WTC11 (cell line): ENCODE measurements at regions not wholly inside any gene's neighbourhood (a gene's known extent, or its start where the extent isn't known, plus 50 kb on each side); places are given as distances from the start of the nearest gene placed in this dataset.

Experiments
- ATAC-seq: fragments of 200-7000 bp; cut with Tn5 transposase; 2 replicates; pipeline ENCODE4 v1.10.0; 2021; ENCODE audit warnings: mild to moderate bottlenecking, moderate library complexity
- CTCF ChIA-PET: fragments of 300-600 bp; sonication (Branson Sonifier 250); formaldehyde crosslinking; loops from one replicate; lab custom pipeline; 2021; ENCODE audit warnings: antibody characterized with exemption; lab: Charles Lee
- POLR2A ChIA-PET: fragments of 350-600 bp; sonication (Branson Sonifier 250); formaldehyde crosslinking; loops from one replicate; lab custom pipeline; 2021; ENCODE audit warnings: antibody characterized with exemption; lab: Charles Lee
- DNase-seq: peaks from one replicate; pipeline ENCODE4 v3.0.0; 2021; ENCODE audit warnings: low spot score
- H3K27ac Mint-ChIP-seq: 2 replicates; pipeline ENCODE4 v1.8.0; 2021; ENCODE audit warnings: mixed read lengths
- H3K27me3 Mint-ChIP-seq: 2 replicates; pipeline ENCODE4 v1.8.0; 2021; ENCODE audit warnings: low read depth, mild to moderate bottlenecking, moderate library complexity, mixed read lengths
- H3K36me3 Mint-ChIP-seq: 2 replicates; pipeline ENCODE4 v1.8.0; 2021; ENCODE audit warnings: mixed read lengths
- H3K4me1 Mint-ChIP-seq: 2 replicates; pipeline ENCODE4 v1.8.0; 2022; ENCODE audit warnings: mixed read lengths
- H3K4me3 Mint-ChIP-seq: 2 replicates; pipeline ENCODE4 v1.8.0; 2021; ENCODE audit warnings: mild to moderate bottlenecking, moderate library complexity, mixed read lengths
- H3K9me3 Mint-ChIP-seq: 2 replicates; pipeline ENCODE4 v1.8.0; 2021; ENCODE audit warnings: mixed read lengths
- CBFB ChIP-seq: sonication (generic); formaldehyde crosslinking; IDR thresholded peaks from 2 replicates; pipeline ENCODE4 v1.8.1; 2022; ENCODE audit warnings: mild to moderate bottlenecking, low read depth, missing genetic modification reagents
- FOXJ3 ChIP-seq: sonication (generic); formaldehyde crosslinking; IDR thresholded peaks from 2 replicates; pipeline ENCODE4 v1.9.0; 2021; ENCODE audit warnings: missing genetic modification reagents, mild to moderate bottlenecking, borderline replicate concordance
- GTF2I ChIP-seq: fragments of 250-450 bp; sonication (Bioruptor Pico); conservative IDR thresholded peaks from 2 replicates; pipeline ENCODE4 v1.4.0; 2021; ENCODE audit warnings: mild to moderate bottlenecking
- NFATC4 ChIP-seq: fragments of 250-450 bp; sonication (Bioruptor Pico); IDR thresholded peaks from 2 replicates; pipeline ENCODE4 v1.9.0; 2021; ENCODE audit warnings: mild to moderate bottlenecking
- NR2C2 ChIP-seq: sonication (generic); formaldehyde crosslinking; IDR thresholded peaks from 2 replicates; pipeline ENCODE4 v1.8.0; 2022; ENCODE audit warnings: mild to moderate bottlenecking, missing genetic modification reagents
- NR3C1 ChIP-seq: sonication (generic); formaldehyde crosslinking; conservative IDR thresholded peaks from 2 replicates; pipeline ENCODE4 v1.8.1; 2023; ENCODE audit warnings: low read depth, mild to moderate bottlenecking, missing genetic modification reagents
- PRRX2 ChIP-seq: fragments of 250-450 bp; sonication (Bioruptor Pico); IDR thresholded peaks from 2 replicates; pipeline ENCODE4 v1.8.0; 2021; ENCODE audit warnings: mild to moderate bottlenecking
- SMAD3 ChIP-seq: sonication (generic); formaldehyde crosslinking; IDR thresholded peaks from 2 replicates; pipeline ENCODE4 v1.8.0; 2022; ENCODE audit warnings: missing genetic modification reagents, mild to moderate bottlenecking, borderline replicate concordance
- SMAD4 ChIP-seq: sonication (generic); formaldehyde crosslinking; IDR thresholded peaks from 2 replicates; pipeline ENCODE4 v1.8.0; 2022; ENCODE audit warnings: mild to moderate bottlenecking, missing genetic modification reagents
- SP1 ChIP-seq: sonication (generic); formaldehyde crosslinking; conservative IDR thresholded peaks from 2 replicates; pipeline ENCODE4 v1.8.1; 2022; ENCODE audit warnings: missing genetic modification reagents
- TP53 ChIP-seq: sonication (generic); formaldehyde crosslinking; IDR thresholded peaks from 2 replicates; pipeline ENCODE4 v1.8.1; 2023; ENCODE audit warnings: mild to moderate bottlenecking, missing genetic modification reagents
- TF ChIP-seq, protein P1 (sequence below): sonication (generic); formaldehyde crosslinking; IDR thresholded peaks from 2 replicates; pipeline ENCODE4 v1.8.1; 2022; ENCODE audit warnings: mild to moderate bottlenecking, missing genetic modification reagents, moderate library complexity, borderline replicate concordance
- TF ChIP-seq, protein P2 (sequence below): sonication (generic); formaldehyde crosslinking; IDR thresholded peaks from 2 replicates; pipeline ENCODE4 v1.8.1; 2023; ENCODE audit warnings: mild to moderate bottlenecking, missing genetic modification reagents, moderate library complexity
- TF ChIP-seq, protein P3 (sequence below): sonication (generic); formaldehyde crosslinking; IDR thresholded peaks from 2 replicates; pipeline ENCODE4 v1.8.0; 2023; ENCODE audit warnings: missing genetic modification reagents
- TF ChIP-seq, protein P4 (sequence below): sonication (generic); formaldehyde crosslinking; IDR thresholded peaks from 2 replicates; pipeline ENCODE4 v1.8.1; 2022; ENCODE audit warnings: low read depth, missing genetic modification reagents, borderline replicate concordance
- TF ChIP-seq, protein P5 (sequence below): sonication (generic); formaldehyde crosslinking; IDR thresholded peaks from 2 replicates; pipeline ENCODE4 v1.8.1; 2023; ENCODE audit warnings: mild to moderate bottlenecking, missing genetic modification reagents, borderline replicate concordance
- TF ChIP-seq, protein P6 (sequence below): sonication (generic); formaldehyde crosslinking; IDR thresholded peaks from 2 replicates; pipeline ENCODE4 v1.8.0; 2023; ENCODE audit warnings: missing genetic modification reagents, mild to moderate bottlenecking, borderline replicate concordance

DNA sequence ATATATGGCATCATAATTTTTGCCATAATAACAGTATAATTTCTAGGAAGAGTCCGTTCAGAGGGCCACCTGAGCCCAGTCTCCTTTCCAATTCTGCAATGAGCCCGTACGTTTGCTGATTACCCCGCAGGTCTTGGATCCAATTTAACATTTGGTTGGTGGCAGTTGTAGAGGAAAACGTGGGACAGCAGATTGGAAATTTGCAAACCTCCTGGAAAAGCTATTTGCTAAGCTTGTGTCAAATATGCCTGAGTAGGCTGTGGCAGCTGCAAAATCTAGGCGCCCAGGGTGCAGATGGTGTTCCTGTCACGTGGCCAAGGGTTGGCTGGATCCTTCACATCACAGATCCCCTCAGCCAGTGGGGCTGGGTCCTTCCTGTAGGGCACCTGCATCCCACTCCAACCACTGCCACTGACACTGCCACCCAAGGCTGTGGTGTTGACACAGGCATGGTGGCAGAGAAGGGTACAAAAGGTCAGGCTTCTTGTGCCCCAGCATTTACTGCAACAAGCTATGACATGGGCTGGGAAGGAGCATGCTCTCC is 174.8 kb upstream of the SYT6 start (continued):
- TF ChIP-seq TP53 (no peak), NFATC4 (CRISPR knock-in tag) (no peak)
- TF ChIP-seq, all 79 proteins: peak for 0

DNA sequence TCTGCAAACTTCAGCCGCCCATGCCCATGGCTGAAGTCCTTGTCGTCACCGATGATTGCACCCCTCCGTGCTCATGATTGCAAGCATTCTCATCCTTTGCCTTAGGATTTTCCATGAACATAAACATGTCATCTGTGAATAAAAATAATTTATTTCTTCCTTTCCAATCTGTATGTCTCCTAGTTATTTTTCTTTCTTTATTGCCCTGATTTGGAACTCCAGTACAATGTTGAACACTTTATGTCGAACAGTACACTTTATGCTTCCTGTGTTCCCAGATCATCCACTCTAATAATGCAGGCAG is 170.9 kb upstream of the SYT6 start:
- TF ChIP-seq, protein P1, sequence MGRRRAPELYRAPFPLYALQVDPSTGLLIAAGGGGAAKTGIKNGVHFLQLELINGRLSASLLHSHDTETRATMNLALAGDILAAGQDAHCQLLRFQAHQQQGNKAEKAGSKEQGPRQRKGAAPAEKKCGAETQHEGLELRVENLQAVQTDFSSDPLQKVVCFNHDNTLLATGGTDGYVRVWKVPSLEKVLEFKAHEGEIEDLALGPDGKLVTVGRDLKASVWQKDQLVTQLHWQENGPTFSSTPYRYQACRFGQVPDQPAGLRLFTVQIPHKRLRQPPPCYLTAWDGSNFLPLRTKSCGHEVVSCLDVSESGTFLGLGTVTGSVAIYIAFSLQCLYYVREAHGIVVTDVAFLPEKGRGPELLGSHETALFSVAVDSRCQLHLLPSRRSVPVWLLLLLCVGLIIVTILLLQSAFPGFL (CRISPR knock-in tag): no peak
- TF ChIP-seq, protein P2, sequence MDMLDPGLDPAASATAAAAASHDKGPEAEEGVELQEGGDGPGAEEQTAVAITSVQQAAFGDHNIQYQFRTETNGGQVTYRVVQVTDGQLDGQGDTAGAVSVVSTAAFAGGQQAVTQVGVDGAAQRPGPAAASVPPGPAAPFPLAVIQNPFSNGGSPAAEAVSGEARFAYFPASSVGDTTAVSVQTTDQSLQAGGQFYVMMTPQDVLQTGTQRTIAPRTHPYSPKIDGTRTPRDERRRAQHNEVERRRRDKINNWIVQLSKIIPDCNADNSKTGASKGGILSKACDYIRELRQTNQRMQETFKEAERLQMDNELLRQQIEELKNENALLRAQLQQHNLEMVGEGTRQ (CRISPR knock-in tag): no peak
- TF ChIP-seq SMAD3 (no peak), CBFB (no peak), GTF2I (no peak), PRRX2 (CRISPR knock-in tag) (no peak), SP1 (CRISPR knock-in tag) (no peak), NR2C2 (CRISPR knock-in tag) (no peak), SMAD4 (no peak), NR3C1 (CRISPR knock-in tag) (no peak), FOXJ3 (CRISPR knock-in tag) (no peak)
- TF ChIP-seq, protein P3, sequence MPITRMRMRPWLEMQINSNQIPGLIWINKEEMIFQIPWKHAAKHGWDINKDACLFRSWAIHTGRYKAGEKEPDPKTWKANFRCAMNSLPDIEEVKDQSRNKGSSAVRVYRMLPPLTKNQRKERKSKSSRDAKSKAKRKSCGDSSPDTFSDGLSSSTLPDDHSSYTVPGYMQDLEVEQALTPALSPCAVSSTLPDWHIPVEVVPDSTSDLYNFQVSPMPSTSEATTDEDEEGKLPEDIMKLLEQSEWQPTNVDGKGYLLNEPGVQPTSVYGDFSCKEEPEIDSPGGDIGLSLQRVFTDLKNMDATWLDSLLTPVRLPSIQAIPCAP (CRISPR knock-in tag): no peak
- TF ChIP-seq, protein P4, sequence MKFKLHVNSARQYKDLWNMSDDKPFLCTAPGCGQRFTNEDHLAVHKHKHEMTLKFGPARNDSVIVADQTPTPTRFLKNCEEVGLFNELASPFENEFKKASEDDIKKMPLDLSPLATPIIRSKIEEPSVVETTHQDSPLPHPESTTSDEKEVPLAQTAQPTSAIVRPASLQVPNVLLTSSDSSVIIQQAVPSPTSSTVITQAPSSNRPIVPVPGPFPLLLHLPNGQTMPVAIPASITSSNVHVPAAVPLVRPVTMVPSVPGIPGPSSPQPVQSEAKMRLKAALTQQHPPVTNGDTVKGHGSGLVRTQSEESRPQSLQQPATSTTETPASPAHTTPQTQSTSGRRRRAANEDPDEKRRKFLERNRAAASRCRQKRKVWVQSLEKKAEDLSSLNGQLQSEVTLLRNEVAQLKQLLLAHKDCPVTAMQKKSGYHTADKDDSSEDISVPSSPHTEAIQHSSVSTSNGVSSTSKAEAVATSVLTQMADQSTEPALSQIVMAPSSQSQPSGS: no peak
- TF ChIP-seq, protein P5, sequence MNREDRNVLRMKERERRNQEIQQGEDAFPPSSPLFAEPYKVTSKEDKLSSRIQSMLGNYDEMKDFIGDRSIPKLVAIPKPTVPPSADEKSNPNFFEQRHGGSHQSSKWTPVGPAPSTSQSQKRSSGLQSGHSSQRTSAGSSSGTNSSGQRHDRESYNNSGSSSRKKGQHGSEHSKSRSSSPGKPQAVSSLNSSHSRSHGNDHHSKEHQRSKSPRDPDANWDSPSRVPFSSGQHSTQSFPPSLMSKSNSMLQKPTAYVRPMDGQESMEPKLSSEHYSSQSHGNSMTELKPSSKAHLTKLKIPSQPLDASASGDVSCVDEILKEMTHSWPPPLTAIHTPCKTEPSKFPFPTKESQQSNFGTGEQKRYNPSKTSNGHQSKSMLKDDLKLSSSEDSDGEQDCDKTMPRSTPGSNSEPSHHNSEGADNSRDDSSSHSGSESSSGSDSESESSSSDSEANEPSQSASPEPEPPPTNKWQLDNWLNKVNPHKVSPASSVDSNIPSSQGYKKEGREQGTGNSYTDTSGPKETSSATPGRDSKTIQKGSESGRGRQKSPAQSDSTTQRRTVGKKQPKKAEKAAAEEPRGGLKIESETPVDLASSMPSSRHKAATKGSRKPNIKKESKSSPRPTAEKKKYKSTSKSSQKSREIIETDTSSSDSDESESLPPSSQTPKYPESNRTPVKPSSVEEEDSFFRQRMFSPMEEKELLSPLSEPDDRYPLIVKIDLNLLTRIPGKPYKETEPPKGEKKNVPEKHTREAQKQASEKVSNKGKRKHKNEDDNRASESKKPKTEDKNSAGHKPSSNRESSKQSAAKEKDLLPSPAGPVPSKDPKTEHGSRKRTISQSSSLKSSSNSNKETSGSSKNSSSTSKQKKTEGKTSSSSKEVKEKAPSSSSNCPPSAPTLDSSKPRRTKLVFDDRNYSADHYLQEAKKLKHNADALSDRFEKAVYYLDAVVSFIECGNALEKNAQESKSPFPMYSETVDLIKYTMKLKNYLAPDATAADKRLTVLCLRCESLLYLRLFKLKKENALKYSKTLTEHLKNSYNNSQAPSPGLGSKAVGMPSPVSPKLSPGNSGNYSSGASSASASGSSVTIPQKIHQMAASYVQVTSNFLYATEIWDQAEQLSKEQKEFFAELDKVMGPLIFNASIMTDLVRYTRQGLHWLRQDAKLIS (CRISPR knock-in tag): no peak
- TF ChIP-seq, protein P6, sequence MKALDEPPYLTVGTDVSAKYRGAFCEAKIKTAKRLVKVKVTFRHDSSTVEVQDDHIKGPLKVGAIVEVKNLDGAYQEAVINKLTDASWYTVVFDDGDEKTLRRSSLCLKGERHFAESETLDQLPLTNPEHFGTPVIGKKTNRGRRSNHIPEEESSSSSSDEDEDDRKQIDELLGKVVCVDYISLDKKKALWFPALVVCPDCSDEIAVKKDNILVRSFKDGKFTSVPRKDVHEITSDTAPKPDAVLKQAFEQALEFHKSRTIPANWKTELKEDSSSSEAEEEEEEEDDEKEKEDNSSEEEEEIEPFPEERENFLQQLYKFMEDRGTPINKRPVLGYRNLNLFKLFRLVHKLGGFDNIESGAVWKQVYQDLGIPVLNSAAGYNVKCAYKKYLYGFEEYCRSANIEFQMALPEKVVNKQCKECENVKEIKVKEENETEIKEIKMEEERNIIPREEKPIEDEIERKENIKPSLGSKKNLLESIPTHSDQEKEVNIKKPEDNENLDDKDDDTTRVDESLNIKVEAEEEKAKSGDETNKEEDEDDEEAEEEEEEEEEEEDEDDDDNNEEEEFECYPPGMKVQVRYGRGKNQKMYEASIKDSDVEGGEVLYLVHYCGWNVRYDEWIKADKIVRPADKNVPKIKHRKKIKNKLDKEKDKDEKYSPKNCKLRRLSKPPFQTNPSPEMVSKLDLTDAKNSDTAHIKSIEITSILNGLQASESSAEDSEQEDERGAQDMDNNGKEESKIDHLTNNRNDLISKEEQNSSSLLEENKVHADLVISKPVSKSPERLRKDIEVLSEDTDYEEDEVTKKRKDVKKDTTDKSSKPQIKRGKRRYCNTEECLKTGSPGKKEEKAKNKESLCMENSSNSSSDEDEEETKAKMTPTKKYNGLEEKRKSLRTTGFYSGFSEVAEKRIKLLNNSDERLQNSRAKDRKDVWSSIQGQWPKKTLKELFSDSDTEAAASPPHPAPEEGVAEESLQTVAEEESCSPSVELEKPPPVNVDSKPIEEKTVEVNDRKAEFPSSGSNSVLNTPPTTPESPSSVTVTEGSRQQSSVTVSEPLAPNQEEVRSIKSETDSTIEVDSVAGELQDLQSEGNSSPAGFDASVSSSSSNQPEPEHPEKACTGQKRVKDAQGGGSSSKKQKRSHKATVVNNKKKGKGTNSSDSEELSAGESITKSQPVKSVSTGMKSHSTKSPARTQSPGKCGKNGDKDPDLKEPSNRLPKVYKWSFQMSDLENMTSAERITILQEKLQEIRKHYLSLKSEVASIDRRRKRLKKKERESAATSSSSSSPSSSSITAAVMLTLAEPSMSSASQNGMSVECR: no peak
- H3K4me1 Mint-ChIP-seq: no peaks in the 10 kb centered on the region
- H3K9me3 Mint-ChIP-seq: peaks cover 20% of the 10 kb centered on the region
- peaks cover 15% of the 10 kb centered on the region for H3K36me3 Mint-ChIP-seq
- H3K27me3 Mint-ChIP-seq: peaks cover 46% of the 10 kb centered on the region
- DNase-seq (no peak), ATAC-seq (no peak)
- no peak overlapping the region for H3K27ac Mint-ChIP-seq
- no peak overlapping the region for H3K4me3 Mint-ChIP-seq
- POLR2A ChIA-PET: no interaction called here
- CTCF ChIA-PET: interaction anchor here (1.0 kb wide), 1 partner anchor 42 kb away, joined by 5 read pairs; no protein-coding TSS in a partner anchor
